ENCODE measurements at regions not wholly inside any gene's neighbourhood (a gene's known extent, or its start where the extent isn't known, plus 50 kb on each side); places are given as distances from the start of the nearest gene placed in this dataset.

DNA sequence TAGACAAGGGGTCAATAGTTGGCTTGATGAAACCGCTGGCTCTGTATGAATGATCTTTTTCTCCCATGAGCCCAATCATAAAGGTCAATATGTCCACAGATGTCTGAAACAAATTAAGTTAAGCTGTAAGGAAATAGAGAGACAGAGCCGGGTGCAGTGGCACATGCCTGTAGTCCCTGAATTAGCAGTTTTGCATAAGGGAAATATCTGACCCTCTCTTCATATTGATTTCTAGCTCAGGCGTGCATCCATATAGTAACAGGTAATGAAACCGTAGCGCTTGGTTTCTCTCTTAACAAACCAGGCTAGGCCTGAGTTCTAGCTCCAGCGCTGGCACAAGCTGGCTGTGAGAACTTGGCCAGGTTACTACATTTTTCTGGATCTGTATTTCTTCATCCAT is 118.1 kb upstream of the ERCC6L2 start:
- no peak for DNase-seq (ENCODE audit: low read depth)

- DNase-seq (ENCODE audit: low read depth) = no peak
Measured at GRCh38 chr9:95756986-95757385, 118.5 kb upstream of the ERCC6L2 start.

- no peak for DNase-seq (ENCODE audit: low read depth)
Measured at GRCh38 chr9:95756101-95756500, 119.4 kb upstream of the ERCC6L2 start.

GRCh38 chr9:95755421-95755730 is 120.1 kb upstream of the ERCC6L2 start:
- no peak for DNase-seq (ENCODE audit: low read depth)

DNA sequence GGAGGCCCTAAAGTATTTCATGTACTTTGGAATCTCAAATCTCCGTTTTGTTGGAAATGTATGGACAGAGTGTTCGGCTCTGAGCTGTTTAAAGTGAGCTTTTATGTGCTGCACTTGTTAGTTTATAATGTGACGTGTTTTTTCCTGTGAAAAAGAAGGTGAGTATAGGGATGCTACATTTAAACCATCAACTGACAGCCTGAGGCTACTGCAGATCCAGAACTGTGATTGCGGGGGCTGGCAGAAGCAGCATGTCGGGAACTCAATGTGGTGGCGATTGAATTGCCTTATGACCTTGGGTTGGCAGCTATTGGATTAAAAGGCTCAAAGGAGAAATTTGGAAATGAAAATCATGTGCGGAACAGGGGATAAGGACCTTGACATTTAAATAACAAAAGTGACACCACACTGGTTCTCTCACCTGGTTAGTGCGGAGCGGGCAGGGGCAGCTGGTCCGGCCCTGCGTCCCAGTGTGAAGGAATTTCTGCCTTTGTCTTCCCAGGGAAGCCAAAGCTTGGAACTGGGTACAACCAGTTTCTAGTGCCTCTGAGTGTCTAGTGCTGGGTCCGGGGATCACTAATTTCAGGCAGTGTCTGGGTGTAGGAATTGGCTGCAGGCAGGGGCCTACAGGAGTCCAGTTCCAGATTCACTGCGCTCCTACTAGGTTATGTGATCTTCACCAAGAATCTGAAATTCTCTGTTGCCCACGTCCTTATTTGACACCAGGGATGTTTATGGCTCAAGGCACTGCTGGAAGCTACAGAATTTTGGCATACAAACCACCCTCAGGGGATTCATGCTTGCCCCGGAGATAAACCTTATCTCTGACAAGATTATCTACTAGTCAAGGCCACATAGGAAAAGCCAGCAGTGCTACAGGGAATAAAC is 120.7 kb upstream of the ERCC6L2 start:
- no peak for DNase-seq (ENCODE audit: low read depth)

DNA sequence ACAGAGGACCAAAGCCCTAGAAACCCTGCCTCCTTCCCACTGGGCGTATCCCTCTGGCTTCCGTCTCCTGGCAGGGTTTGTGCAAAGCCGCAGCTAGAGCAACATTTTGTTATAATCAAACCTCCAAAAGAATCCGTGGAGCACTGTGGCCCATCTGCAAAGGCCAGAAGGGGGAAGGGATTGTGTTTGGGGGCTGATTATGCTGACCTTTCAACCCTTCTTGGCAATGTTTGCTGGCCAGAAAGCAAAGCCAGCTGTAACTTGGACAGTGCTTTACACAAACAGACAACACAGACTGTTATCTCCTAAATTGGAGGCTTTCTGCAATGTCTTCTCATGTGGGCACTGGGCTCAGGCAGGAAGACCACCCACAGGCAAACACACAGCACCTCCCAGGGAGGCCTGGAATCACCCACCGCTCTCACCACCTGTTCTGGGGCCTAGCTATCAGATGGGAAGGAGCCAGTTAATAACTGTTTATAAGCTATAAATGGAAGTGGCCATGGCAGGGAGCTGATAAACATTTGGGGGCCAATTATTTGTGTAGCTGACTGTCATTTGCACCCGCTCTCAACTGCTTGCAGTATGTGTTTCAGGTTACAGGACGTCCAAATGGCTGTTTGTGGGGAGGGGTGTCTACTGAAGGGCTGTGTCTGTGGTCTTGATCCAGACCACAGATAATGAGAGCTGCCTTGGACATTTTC is 121.6 kb upstream of the ERCC6L2 start:
- no peak for DNase-seq (ENCODE audit: low read depth)

- no peak for DNase-seq (ENCODE audit: low read depth)
Measured at GRCh38 chr9:95752129-95752731, 123.3 kb upstream of the ERCC6L2 start.

- no peak for DNase-seq (ENCODE audit: low read depth)
Measured at GRCh38 chr9:95751520-95751790, 124.0 kb upstream of the ERCC6L2 start.

DNA sequence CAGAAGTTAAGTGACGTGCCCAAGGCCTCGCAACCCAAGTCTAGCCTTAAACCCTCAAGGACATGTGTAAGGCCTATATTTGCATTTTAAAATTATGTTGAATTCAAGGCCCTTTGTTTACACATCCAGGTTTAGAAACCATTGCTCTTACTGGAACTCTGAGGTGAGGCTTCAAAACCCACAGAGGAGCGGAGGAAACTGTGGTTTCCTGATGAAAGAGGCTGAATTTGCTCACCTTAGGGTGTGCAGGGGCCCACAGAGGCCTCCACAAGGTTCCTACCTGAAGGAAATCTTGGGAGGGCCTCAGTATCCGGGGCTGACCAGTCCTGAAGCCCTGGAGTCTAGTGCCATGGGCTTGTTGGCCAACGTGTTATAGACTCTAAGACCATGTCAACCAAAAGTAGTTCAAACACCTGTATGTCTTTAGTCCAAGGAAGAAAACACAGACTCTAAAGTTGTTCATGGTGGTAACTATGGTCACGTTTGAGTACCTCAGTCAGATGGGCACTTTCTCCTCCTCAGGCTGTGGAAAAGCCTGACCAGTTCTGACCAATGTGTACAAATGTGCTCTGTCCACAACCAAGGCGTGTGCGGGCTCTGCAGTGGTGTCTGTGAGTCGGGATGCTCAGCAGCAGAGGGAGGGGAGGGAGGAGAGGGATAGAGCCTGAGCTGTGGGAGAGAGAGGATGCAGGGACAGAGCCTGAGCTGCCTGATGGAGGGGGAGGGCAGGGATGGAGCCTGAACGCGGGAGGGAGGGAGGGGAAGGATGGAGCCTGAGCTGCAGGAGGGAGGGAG is 124.6 kb upstream of the ERCC6L2 start:
- DNase-seq (ENCODE audit: low read depth) = no peak

- DNase-seq (ENCODE audit: low read depth) = no peak
Measured at GRCh38 chr9:95749493-95749892, 126.0 kb upstream of the ERCC6L2 start.

- no peak for DNase-seq (ENCODE audit: low read depth)
Measured at GRCh38 chr9:95746408-95747180, 128.9 kb upstream of the ERCC6L2 start.

DNA sequence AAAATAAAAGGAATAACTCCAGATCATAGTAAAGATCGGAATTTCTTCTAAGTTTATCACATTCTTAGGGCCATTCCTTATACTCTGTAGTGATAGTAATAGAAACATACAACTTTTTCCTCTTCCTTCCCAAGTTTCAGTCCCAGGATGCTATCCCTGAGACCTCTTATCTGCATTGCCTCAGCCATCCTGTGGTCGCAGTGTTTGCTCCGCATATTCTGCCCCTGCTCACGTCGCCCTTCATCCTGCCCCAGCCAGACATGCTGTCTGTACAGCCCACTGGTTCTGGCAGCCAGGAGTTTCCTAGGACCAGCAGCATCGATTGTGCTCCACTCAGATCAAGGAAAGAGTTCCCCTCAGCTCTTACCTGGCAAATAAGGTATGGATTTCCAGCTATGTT is 132.7 kb upstream of the ERCC6L2 start:
- DNase-seq (ENCODE audit: low read depth) = no peak

DNA sequence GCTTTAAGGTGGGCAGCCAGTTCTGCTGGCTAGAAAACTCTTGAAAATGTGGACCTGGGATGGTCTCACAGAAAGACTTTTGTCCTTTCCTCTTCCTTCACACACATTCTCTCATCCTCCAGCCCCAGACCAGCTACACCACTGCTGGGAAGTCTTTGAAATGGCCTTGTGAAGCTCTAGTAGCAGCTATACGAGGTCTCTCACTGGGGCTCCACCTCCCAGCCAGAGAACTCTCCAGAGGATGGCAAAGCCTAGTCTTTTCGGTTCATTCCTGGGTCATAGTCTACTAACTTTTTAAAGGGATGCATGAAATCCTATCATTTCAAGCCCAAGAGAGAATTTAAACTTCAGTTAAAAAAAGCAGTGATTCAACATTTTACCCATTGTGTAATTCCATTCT is 133.9 kb upstream of the ERCC6L2 start:
- no peak for DNase-seq (ENCODE audit: low read depth)

DNA sequence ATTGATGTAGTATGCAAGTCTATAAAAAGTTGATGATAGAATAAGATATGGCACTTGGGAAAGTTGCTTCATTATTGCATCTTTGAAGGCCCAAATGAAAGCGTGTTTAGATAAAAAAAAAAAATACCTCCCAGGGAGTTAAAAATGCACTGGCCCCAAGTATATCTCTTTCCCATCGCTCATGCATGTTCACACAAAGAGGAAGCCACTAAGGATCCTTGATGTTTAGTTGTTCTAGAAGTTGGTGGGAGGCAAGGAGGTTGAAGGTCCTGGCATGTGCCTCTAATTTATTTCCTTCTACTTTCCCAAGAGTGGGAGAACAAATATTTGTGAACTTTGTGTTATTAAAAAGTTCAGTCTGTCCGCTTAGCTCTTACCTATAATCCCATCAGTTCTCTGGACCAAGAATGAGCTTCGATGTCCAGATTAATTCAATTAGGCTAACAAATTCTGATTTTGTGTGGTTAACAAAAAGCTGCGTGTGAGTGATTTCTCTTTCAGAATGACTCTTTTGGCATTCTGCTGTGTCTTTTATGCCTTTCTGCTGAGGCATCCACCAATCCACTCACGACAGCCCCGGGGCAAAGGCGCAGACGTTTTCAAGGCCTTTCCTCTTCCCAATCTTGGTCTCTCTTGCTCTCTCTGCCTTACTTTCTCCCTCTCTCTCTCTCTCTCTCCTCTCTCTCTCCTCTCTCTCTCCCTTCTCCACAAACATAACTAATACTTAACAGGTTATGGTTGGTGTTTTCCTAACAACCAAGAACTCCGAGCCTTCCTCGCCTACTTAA is 135.1 kb upstream of the ERCC6L2 start:
- no peak for DNase-seq (ENCODE audit: low read depth)

DNA sequence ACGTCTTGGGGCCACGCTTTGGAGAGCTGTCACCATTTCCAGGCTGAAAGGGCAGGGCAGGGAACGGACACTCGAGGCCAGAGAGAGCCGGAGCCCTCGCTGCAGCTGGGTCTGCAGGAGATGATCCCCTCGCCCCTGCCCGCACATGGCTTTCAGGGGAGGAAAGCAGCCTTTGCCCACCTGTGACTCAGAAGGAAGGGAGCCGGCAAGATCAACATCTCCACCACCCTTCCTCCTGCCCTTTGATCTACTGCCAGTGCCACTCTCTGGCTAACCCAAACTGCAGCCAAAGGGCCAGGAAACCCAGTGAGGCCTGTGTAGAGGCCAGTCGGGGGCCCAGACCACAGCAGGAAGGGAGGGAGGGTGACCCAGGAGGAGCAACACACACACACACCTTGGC is 137.1 kb upstream of the ERCC6L2 start:
- DNase-seq (ENCODE audit: low read depth) = no peak

DNA sequence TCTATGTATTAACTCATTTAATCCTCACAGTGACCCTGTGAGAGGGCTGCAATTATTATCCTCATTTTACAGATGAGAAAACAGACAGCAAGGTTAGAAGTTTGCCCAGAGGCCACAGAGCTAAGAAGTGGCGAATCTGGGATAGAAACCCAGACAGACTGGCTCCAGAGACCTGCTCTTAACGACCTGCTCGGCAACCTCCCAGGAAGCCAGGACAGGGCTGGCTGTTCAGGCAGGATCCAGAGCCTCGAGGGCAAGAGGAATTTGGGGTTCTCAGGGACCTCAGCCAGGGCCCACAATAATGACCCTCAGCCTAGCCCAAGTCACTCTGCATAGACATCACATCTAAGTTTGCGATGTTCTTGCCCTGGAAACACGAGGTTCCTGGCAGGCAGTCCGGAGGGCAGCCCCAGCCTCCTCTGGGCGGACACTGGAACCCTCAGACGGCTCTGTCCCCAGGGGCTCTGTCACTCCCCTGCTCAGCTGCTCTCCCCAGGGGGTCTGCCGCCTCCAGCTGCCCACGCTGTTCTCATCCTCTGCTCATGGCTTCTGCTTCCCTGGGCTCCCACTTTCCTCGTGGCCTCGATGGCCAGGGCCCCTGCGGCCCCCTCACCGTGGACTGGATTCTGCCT is 138.5 kb upstream of the ERCC6L2 start:
- DNase-seq (ENCODE audit: low read depth) = no peak

GRCh38 chr9:95736370-95736769 is 139.1 kb upstream of the ERCC6L2 start:
- DNase-seq (ENCODE audit: low read depth) = peak; percentile 27

DNA sequence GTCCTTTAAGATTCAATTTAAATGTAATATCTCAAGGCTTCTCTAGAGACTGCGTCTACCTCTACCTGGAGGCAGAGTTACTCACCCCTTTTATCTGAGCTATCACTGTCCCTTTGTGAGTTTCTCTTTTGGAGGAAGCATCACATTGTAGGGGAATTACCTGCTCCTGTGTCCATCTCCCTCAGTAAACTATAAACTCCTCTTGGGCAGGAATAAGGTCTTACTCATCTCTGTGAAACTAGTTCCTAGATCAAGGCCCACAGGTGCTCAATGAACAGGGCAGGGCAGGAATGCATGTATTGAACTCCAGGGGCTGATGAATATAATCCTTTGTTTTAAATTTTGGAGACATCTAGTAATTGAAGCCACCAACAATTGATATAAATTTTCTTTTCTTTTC is 139.8 kb upstream of the ERCC6L2 start:
- DNase-seq (ENCODE audit: low read depth) = no peak

DNA sequence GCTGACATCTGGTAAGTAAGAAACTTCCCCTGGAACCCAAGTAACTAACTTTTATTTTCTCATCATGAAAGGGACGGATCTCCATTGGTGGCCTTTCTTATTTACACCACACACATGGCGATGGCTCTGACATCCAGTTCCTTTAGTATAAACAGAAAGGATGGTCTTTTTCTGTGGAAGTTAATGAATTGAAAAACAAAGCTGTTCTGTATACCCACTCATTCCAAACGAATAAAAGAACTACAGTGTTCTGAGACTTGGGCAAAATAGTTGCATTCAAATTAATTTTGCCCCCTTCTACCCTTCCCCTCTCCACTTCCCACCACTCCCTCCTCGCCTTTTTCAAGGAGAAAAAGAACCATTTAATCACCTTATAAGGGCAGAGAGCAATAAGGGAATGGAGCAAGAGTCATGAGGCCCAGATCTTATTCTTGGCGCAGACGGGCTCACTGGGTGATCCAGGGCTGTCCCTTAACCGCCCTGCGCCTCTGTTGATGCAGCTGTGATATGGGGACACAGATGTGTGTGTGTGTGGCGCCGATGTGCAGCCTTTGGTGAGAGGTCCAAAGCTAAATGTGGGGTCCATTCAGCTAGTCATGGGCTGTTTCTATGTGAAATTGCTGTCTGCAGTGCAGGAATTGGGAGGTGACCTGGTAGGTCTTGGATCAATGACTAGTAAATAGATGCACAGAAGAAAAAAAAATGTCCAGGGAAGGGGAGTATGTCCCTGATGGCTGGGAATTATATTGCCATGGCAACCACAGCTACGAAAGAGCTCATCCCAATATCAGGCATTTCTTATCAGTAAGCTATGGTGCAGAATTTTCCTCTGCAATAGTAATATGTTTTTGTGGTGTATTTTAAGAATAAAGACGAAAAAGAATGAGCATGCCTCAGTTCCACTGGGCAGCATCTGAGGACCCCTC is 141.5 kb upstream of the ERCC6L2 start:
- no peak for DNase-seq (ENCODE audit: low read depth)

Measured in Daoy (cell line).